Caco-2 (cell line): ENCODE measurements at regions not wholly inside any gene's neighbourhood (a gene's known extent, or its start where the extent isn't known, plus 50 kb on each side); places are given as distances from the start of the nearest gene placed in this dataset.

Experiments used
- BruUV-seq: library from RNA; stranded (reverse); fragments of 400-500 nt; replicated peaks from 2 replicates; lab custom pipeline; 2021; lab: Mats Ljungman, UMichigan
- CTCF ChIA-PET: fragments of 300-600 bp; sonication (Branson Sonifier 250); formaldehyde crosslinking; loops from one replicate; lab custom pipeline; 2022; ENCODE audit warnings: antibody characterized with exemption; lab: Charles Lee
- POLR2A ChIA-PET: fragments of 300-600 bp; sonication (Branson Sonifier 250); formaldehyde crosslinking; loops from one replicate; lab custom pipeline; 2022; ENCODE audit warnings: antibody characterized with exemption; lab: Charles Lee
- DNase-seq, 2 experiments: peaks; one replicate each; pipeline versions ENCODE4 v3.0.0 to v3.0.0-alpha.2; 2020 to 2022
- H3K27me3 ChIP-seq: replicated peaks from 2 replicates; pipeline ENCODE4 v1.6.0; 2011; ENCODE audit warnings: low read length; ENCODE audit not compliant: control insufficient read depth, insufficient read depth
- H3K36me3 ChIP-seq: 2 replicates; pipeline ENCODE4 v1.5.1; 2011; ENCODE audit warnings: low read length; ENCODE audit not compliant: control insufficient read depth, insufficient read depth
- H3K4me1 ChIP-seq: fragments of 250-450 bp; sonication (Bioruptor Pico); 2 replicates; pipeline ENCODE4 v1.5.1; 2020; ENCODE audit warnings: mild to moderate bottlenecking
- H3K4me3 ChIP-seq: 2 replicates; pipeline ENCODE4 v1.5.1; 2011; ENCODE audit warnings: low read depth, mild to moderate bottlenecking, control low read depth, low read length
- H3K9me3 ChIP-seq: fragments of 250-450 bp; sonication (Bioruptor Pico); 2 replicates; pipeline ENCODE4 v1.5.1; 2020; ENCODE audit warnings: mild to moderate bottlenecking, moderate library complexity
- H3K27ac Mint-ChIP-seq: one replicate; pipeline ENCODE4 v1.8.0; 2022; ENCODE audit warnings: mixed read lengths; ENCODE audit not compliant: unreplicated experiment
- H3K27me3 Mint-ChIP-seq: one replicate; pipeline ENCODE4 v1.8.0; 2022; ENCODE audit warnings: mixed read lengths; ENCODE audit not compliant: insufficient read depth, unreplicated experiment
- H3K36me3 Mint-ChIP-seq: one replicate; pipeline ENCODE4 v1.8.0; 2022; ENCODE audit warnings: mild to moderate bottlenecking, mixed read lengths; ENCODE audit not compliant: insufficient read depth, unreplicated experiment
- H3K4me1 Mint-ChIP-seq: one replicate; pipeline ENCODE4 v1.8.0; 2022; ENCODE audit warnings: low read depth, mixed read lengths; ENCODE audit not compliant: unreplicated experiment
- H3K4me3 Mint-ChIP-seq: one replicate; pipeline ENCODE4 v1.8.0; 2022; ENCODE audit warnings: mild to moderate bottlenecking, moderate library complexity, mixed read lengths; ENCODE audit not compliant: unreplicated experiment
- H3K9me3 Mint-ChIP-seq: one replicate; pipeline ENCODE4 v1.8.0; 2022; ENCODE audit warnings: mixed read lengths; ENCODE audit not compliant: unreplicated experiment
- CTCF ChIP-seq, 2 experiments: fragments of 200-600 bp in 1 of 2; IDR thresholded peaks; 1 replicate in 1 of 2; 2 replicates in 1 of 2; pipeline versions ENCODE4 v1.5.1 to v1.8.0; 2011 to 2022; ENCODE audit warnings: antibody characterized with exemption in 1 of 2, control low read depth in 1 of 2, inconsistent platforms in 1 of 2, low read depth in 1 of 2, low read length in 1 of 2, mild to moderate bottlenecking in 1 of 2, moderate library complexity in 1 of 2; ENCODE audit not compliant: insufficient read depth in 1 of 2, severe bottlenecking in 1 of 2, unreplicated experiment in 1 of 2
- intact Hi-C: fragments of 100-400 bp; cut with micrococcal nuclease; formaldehyde crosslinking; loops from one replicate; pipeline ENCODE4 v1.10.0; 2022; ENCODE audit not compliant: unreplicated experiment

DNA sequence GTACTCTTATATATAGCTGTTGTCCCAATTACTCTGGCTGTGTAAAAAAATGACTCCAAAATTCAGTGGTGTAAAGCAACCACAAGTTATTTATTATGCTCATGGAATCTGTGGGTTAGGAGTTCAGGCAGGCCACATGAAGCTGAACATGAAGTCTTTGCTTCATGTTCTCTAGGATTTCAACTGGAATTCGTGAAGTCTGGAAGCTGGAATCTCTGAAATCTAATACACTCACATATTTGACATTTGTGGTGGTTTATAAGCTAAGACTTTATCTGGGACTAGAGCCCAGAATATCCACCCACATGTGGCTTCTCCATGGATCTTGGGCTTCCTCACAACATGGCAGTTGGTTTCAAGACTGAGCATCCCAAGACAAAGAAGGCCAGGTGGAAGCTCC is 430.6 kb downstream of the MIAT start:
- intact Hi-C loops = no loop called here
- Histone ChIP-seq H3K4me1 (no peaks in the 10 kb centered on the region), H3K27me3 (no peaks in the 10 kb centered on the region), H3K36me3 (no peaks in the 10 kb centered on the region), H3K9me3 (no peaks in the 10 kb centered on the region), H3K4me3 (no peak overlapping the region)
- ChIA-PET POLR2A (no interaction called here), CTCF (no interaction called here)
- no peak for TF ChIP-seq CTCF (IDR thresholded peaks at IDR 0.05; ENCODE audit: insufficient read depth in 1 of 2, low read depth in 1 of 2, low read length in 1 of 2, severe bottlenecking in 1 of 2, unreplicated experiment in 1 of 2)
- no peak for DNase-seq
- Mint-ChIP-seq H3K27me3 (peaks cover 9% of the 10 kb centered on the region), H3K27ac (no peak overlapping the region), H3K4me3 (no peak overlapping the region), H3K36me3 (no peaks in the 10 kb centered on the region), H3K4me1 (no peaks in the 10 kb centered on the region), H3K9me3 (no peaks in the 10 kb centered on the region)
- no TSS peak for BruUV-seq

DNA sequence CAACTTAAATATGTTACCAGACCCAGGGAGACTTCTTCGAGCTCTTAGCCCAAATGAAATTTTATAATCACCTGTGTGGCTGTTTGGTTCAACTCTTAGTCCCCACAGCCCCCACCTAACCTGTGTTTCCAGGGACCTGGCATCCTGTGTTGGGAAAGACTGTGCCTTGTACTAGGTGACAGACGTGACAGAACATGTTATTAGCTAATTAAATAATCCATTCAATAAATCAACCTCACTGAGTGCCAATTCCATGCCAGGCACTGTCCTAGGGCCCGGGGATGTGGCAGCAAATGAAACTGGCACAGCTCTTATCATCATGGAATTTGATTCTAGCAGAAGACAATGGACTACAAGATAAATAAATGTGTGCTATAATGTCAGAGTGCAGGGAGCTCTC is 431.9 kb downstream of the MIAT start:
- Mint-ChIP-seq H3K27ac (no peak overlapping the region), H3K9me3 (no peaks in the 10 kb centered on the region), H3K4me3 (no peak overlapping the region), H3K27me3 (peaks cover 9% of the 10 kb centered on the region), H3K36me3 (no peaks in the 10 kb centered on the region), H3K4me1 (no peaks in the 10 kb centered on the region)
- H3K4me1 ChIP-seq = no peaks in the 10 kb centered on the region
- no peaks in the 10 kb centered on the region for H3K36me3 ChIP-seq
- no peak for DNase-seq
- intact Hi-C loops = no loop called here
- no TSS peak for BruUV-seq
- H3K4me3 ChIP-seq = no peak overlapping the region
- POLR2A ChIA-PET = no interaction called here
- no peaks in the 10 kb centered on the region for H3K27me3 ChIP-seq
- CTCF ChIA-PET = no interaction called here
- no peak for TF ChIP-seq CTCF (IDR thresholded peaks at IDR 0.05; ENCODE audit: insufficient read depth in 1 of 2, low read depth in 1 of 2, low read length in 1 of 2, severe bottlenecking in 1 of 2, unreplicated experiment in 1 of 2)
- no peaks in the 10 kb centered on the region for H3K9me3 ChIP-seq

GRCh38 chr22:27090611-27091011 is 433.2 kb downstream of the MIAT start:
- no peaks in the 10 kb centered on the region for H3K36me3 Mint-ChIP-seq
- ChIA-PET POLR2A (no interaction called here), CTCF (no interaction called here)

More at GRCh38 chr22:27090611-27091011, 433.2 kb downstream of the MIAT start:
- H3K27ac Mint-ChIP-seq = no peak overlapping the region
- Histone ChIP-seq H3K4me1 (no peaks in the 10 kb centered on the region), H3K9me3 (no peaks in the 10 kb centered on the region), H3K4me3 (no peak overlapping the region), H3K36me3 (no peaks in the 10 kb centered on the region), H3K27me3 (no peaks in the 10 kb centered on the region)
- no peak for DNase-seq
- no TSS peak for BruUV-seq
- intact Hi-C loops = no loop called here
- no peak overlapping the region for H3K4me3 Mint-ChIP-seq
- H3K4me1 Mint-ChIP-seq = no peaks in the 10 kb centered on the region
- no peak for TF ChIP-seq CTCF (IDR thresholded peaks at IDR 0.05; ENCODE audit: insufficient read depth in 1 of 2, low read depth in 1 of 2, low read length in 1 of 2, severe bottlenecking in 1 of 2, unreplicated experiment in 1 of 2)
- no peaks in the 10 kb centered on the region for H3K9me3 Mint-ChIP-seq
- H3K27me3 Mint-ChIP-seq = peaks cover 7% of the 10 kb centered on the region
